AG04450 (cell line): ENCODE measurements at regions not wholly inside any gene's neighbourhood (a gene's known extent, or its start where the extent isn't known, plus 50 kb on each side); places are given as distances from the start of the nearest gene placed in this dataset.

Source experiments
- CTCF ChIA-PET: fragments of 300-600, 350-600 bp; formaldehyde crosslinking; extraction: SDS; loops from one replicate; lab custom pipeline; 2022; ENCODE audit warnings: antibody characterized with exemption, inconsistent platforms; lab: Charles Lee
- POLR2A ChIA-PET: fragments of 350-600 bp; formaldehyde crosslinking; extraction: SDS; loops from one replicate; lab custom pipeline; 2021; ENCODE audit warnings: antibody characterized with exemption, inconsistent platforms; lab: Yijun Ruan, JAX
- DNase-seq: peaks from one replicate; pipeline ENCODE4 v3.0.0-alpha.2; 2011; ENCODE audit warnings: low read depth, low spot score
- H3K27ac ChIP-seq: one replicate; pipeline ENCODE4 v1.5.1; 2012; ENCODE audit warnings: low read depth, low read length, control low read depth
- H3K27me3 ChIP-seq: one replicate; pipeline ENCODE4 v1.6.0; 2012; ENCODE audit warnings: low read length; ENCODE audit not compliant: control insufficient read depth, insufficient read depth
- H3K4me3 ChIP-seq: 2 replicates; pipeline ENCODE4 v1.5.1; 2011; ENCODE audit warnings: mild to moderate bottlenecking, low read depth, low read length, control low read depth
- H3K9me3 ChIP-seq: 2 replicates; pipeline ENCODE4 v1.5.1; 2012; ENCODE audit warnings: low read length; ENCODE audit not compliant: control insufficient read depth, insufficient read depth
- CTCF ChIP-seq: IDR thresholded peaks from 2 replicates; pipeline ENCODE4 v1.5.1; 2011; ENCODE audit warnings: low read depth, low read length, control low read depth, inconsistent platforms

- H3K4me3 ChIP-seq: no peak overlapping the region
- CTCF ChIA-PET: no interaction called here
- POLR2A ChIA-PET: no interaction called here
- H3K9me3 ChIP-seq: peaks cover 27% of the 10 kb centered on the region
- no peak for TF ChIP-seq CTCF
- no peaks in the 10 kb centered on the region for H3K27me3 ChIP-seq
- H3K27ac ChIP-seq: no peak overlapping the region
- DNase-seq: no peak
These were observed 575.0 kb downstream of the DCDC2C start for GRCh38 chr2:4278392-4278791.

GRCh38 chr2:4279431-4279830 lies 576.1 kb downstream of the DCDC2C start:
- CTCF ChIA-PET: no interaction called here
- Histone ChIP-seq H3K4me3 (no peak overlapping the region), H3K9me3 (peaks cover 32% of the 10 kb centered on the region), H3K27ac (no peak overlapping the region), H3K27me3 (no peaks in the 10 kb centered on the region)
- DNase-seq: no peak
- TF ChIP-seq CTCF: no peak
- POLR2A ChIA-PET: no interaction called here

DNA sequence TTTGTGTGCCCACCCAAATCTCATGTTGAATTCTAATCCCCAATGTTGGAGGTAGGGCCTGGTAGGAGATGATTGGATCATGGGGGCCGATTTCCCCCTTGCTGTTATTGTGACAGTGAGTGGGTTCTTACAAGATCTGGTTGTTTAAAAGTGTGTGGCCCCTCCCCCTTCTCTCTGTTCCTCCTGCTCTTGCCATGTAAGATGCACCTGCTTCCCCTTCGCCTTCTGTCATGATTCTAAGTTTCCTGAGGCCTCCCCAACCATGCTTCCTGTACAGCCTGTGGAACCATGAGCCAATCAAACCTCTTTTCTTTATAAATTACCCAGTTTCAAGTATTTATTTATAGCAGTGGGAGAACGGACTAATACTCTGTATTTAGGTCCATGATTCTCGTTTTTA lies 588.1 kb downstream of the DCDC2C start:
- Histone ChIP-seq H3K27me3 (no peaks in the 10 kb centered on the region), H3K27ac (no peak overlapping the region), H3K4me3 (no peak overlapping the region), H3K9me3 (peaks cover 15% of the 10 kb centered on the region)
- ChIA-PET POLR2A (no interaction called here), CTCF (no interaction called here)
- DNase-seq: no peak
- TF ChIP-seq CTCF: no peak

DNA sequence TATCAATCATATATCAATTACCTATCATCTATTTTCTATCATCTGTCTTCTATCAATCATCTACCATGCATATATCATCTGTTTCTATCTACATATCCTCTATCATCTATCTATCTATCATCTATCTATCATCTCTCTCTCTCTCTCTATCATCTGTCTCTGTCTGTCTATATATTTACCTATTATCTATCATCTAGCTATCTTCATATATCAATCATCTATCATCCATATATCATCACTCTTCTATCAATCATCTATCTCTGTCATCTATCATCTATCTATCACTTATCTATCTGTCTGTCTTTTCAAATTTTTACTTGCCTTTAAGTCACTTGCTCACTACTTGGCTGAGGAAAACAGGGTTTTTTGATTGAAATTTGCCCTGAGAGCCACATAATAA lies 592.3 kb downstream of the DCDC2C start:
- no peaks in the 10 kb centered on the region for H3K27me3 ChIP-seq
- no peak for DNase-seq
- H3K27ac ChIP-seq: no peak overlapping the region
- peaks cover 24% of the 10 kb centered on the region for H3K9me3 ChIP-seq
- ChIA-PET POLR2A (no interaction called here), CTCF (no interaction called here)
- no peak overlapping the region for H3K4me3 ChIP-seq
- no peak for TF ChIP-seq CTCF

DNA sequence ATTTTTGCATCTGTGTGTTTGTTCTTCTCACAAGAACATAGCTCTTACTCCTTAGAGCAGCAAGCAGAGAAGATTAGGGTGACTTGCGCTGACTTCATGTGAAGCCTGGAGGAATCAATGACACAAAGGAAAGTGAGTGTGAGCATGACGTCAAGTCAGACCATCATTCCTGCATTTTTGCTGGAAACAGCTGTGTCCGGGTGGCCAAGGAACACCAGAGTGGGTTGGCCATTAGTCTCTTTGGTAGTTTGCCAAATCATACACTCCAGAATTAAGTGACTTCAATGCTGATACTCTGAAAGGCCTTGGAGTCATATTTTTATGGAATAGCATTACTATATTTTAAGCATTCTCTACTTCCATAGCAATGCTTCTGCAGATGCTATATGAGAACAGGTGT lies 597.2 kb downstream of the DCDC2C start:
- H3K27ac ChIP-seq: no peak overlapping the region
- no peak overlapping the region for H3K4me3 ChIP-seq
- no peak for TF ChIP-seq CTCF
- H3K9me3 ChIP-seq: peaks cover 29% of the 10 kb centered on the region
- ChIA-PET CTCF (no interaction called here), POLR2A (no interaction called here)
- no peak for DNase-seq
- no peaks in the 10 kb centered on the region for H3K27me3 ChIP-seq
